NCI-H1694 treated with DMSO at 0.1 percent for 48 hours (cell line): ENCODE measurements at regions not wholly inside any gene's neighbourhood (a gene's known extent, or its start where the extent isn't known, plus 50 kb on each side); places are given as distances from the start of the nearest gene placed in this dataset.

Experiments
- DNase-seq: peaks from one replicate; lab custom pipeline; 2025; lab: John Stamatoyannopoulos, UW

- no peak for DNase-seq
Observed at GRCh38 chr1:29524285-29525065, 288.2 kb downstream of the PTPRU start.

- no peak for DNase-seq
Observed at GRCh38 chr1:29523576-29523975, 287.3 kb downstream of the PTPRU start.

- DNase-seq = no peak
Observed at GRCh38 chr1:29523136-29523535, 286.8 kb downstream of the PTPRU start.

GRCh38 chr1:29521811-29522580 lies 285.7 kb downstream of the PTPRU start:
- no peak for DNase-seq

- DNase-seq = no peak
Observed at GRCh38 chr1:29521438-29521715, 285.1 kb downstream of the PTPRU start.

- DNase-seq = peak; percentile 45
Observed at GRCh38 chr1:29520571-29521437, 284.5 kb downstream of the PTPRU start.

- DNase-seq = peak; percentile 65
Observed at GRCh38 chr1:29519788-29520110, 283.4 kb downstream of the PTPRU start.

- DNase-seq = no peak
Observed at GRCh38 chr1:29519108-29519787, 282.9 kb downstream of the PTPRU start.

- DNase-seq = no peak
Observed at GRCh38 chr1:29518183-29518835, 282.0 kb downstream of the PTPRU start.

GRCh38 chr1:29517251-29518086 lies 281.1 kb downstream of the PTPRU start:
- no peak for DNase-seq

- DNase-seq = no peak
Observed at GRCh38 chr1:29516063-29516820, 279.9 kb downstream of the PTPRU start.

- DNase-seq = no peak
Observed at GRCh38 chr1:29515170-29515955, 279.0 kb downstream of the PTPRU start.

GRCh38 chr1:29514361-29515169 lies 278.2 kb downstream of the PTPRU start:
- peak; percentile 32 for DNase-seq

GRCh38 chr1:29513357-29513756 lies 277.0 kb downstream of the PTPRU start:
- DNase-seq = peak; percentile 80

GRCh38 chr1:29511436-29511835 lies 275.1 kb downstream of the PTPRU start:
- DNase-seq = no peak

GRCh38 chr1:29508458-29509107 lies 272.3 kb downstream of the PTPRU start:
- DNase-seq = no peak

- DNase-seq = peak; percentile 23
Observed at GRCh38 chr1:29506678-29507225, 270.4 kb downstream of the PTPRU start.
